Osteoblast (primary cell): ENCODE measurements at regions not wholly inside any gene's neighbourhood (a gene's known extent, or its start where the extent isn't known, plus 50 kb on each side); places are given as distances from the start of the nearest gene placed in this dataset.

Experiments used
- DNase-seq: peaks from one replicate; pipeline ENCODE4 v3.0.0; 2011; ENCODE audit warnings: low spot score, mixed read lengths; ENCODE audit not compliant: insufficient read length; ENCODE audit errors: missing footprints
- H2AFZ ChIP-seq: 2 replicates; pipeline ENCODE4 v1.6.0; 2011; ENCODE audit warnings: mild to moderate bottlenecking, low read length
- H3K27ac ChIP-seq: 2 replicates; pipeline ENCODE4 v1.5.1; 2011; ENCODE audit warnings: mild to moderate bottlenecking, low read depth, low read length, moderate library complexity
- H3K27me3 ChIP-seq: 2 replicates; pipeline ENCODE4 v1.6.0; 2012; ENCODE audit warnings: mild to moderate bottlenecking, control low read depth, inconsistent platforms, low read length, moderate library complexity; ENCODE audit not compliant: insufficient read depth
- H3K36me3 ChIP-seq: 2 replicates; pipeline ENCODE4 v1.5.1; 2011; ENCODE audit warnings: mild to moderate bottlenecking, low read length, control low read depth, moderate library complexity; ENCODE audit not compliant: insufficient read depth
- H3K4me1 ChIP-seq: 2 replicates; pipeline ENCODE4 v1.5.1; 2011; ENCODE audit warnings: mild to moderate bottlenecking, low read length, control low read depth, moderate library complexity; ENCODE audit not compliant: insufficient read depth
- H3K4me2 ChIP-seq: 2 replicates; pipeline ENCODE4 v1.6.0; 2011; ENCODE audit warnings: mild to moderate bottlenecking, low read length; ENCODE audit not compliant: insufficient read depth
- H3K4me3 ChIP-seq: fragments of 200-600 bp; sonication (generic); 3 replicates; pipeline ENCODE4 v1.5.1; 2012; ENCODE audit warnings: mild to moderate bottlenecking, low read length, inconsistent platforms; ENCODE audit not compliant: insufficient read depth
- H3K79me2 ChIP-seq: 2 replicates; pipeline ENCODE4 v1.6.0; 2012; ENCODE audit warnings: mild to moderate bottlenecking, low read length, control low read depth, inconsistent platforms; ENCODE audit not compliant: insufficient read depth
- H3K9me3 ChIP-seq: 2 replicates; pipeline ENCODE4 v1.5.1; 2011; ENCODE audit warnings: low read depth, low read length, control low read depth
- H4K20me1 ChIP-seq: 2 replicates; pipeline ENCODE4 v1.6.0; 2012; ENCODE audit warnings: mild to moderate bottlenecking, low read length, control low read depth; ENCODE audit not compliant: insufficient read depth
- CTCF ChIP-seq: IDR thresholded peaks from 2 replicates; pipeline ENCODE4 v1.5.1; 2011; ENCODE audit warnings: mild to moderate bottlenecking, low read depth, low read length, moderate library complexity; ENCODE audit errors: extremely low read depth

GRCh38 chr5:2393556-2393955 lies 357.9 kb downstream of the IRX2 start:
- H4K20me1 ChIP-seq: no peaks in the 10 kb centered on the region
- H3K9me3 ChIP-seq: no peaks in the 10 kb centered on the region
- H3K4me1 ChIP-seq: no peaks in the 10 kb centered on the region
- no peak overlapping the region for H3K4me2 ChIP-seq
- no peaks in the 10 kb centered on the region for H3K79me2 ChIP-seq
- H2AFZ ChIP-seq: no peak overlapping the region
- no peak overlapping the region for H3K4me3 ChIP-seq
- no peak for TF ChIP-seq CTCF
- no peaks in the 10 kb centered on the region for H3K36me3 ChIP-seq
- DNase-seq: no peak
- no peak overlapping the region for H3K27ac ChIP-seq
- no peaks in the 10 kb centered on the region for H3K27me3 ChIP-seq

DNA sequence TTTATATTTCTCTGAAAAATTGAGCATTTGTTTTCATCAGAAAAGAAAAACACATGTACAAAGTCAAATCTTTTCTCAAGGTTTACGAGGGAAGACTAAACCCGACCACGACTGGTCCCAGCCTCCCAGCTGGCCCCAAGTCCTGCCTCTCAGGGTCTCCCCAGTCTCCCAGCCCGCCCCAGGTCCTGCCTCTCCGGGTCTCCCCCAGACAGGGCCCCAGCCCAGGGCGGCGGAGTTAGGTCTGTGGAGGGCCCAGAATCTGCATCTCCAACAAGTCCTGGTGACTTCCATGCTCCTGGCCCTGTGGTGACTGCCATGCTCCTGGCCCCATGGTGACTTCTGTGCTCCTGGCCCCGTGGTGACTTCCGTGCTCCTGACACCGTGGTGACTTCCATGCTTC lies 359.9 kb downstream of the IRX2 start:
- Histone ChIP-seq H3K9me3 (no peaks in the 10 kb centered on the region), H3K4me3 (no peak overlapping the region), H3K27me3 (no peaks in the 10 kb centered on the region), H3K4me1 (no peaks in the 10 kb centered on the region), H2AFZ (no peak overlapping the region), H3K4me2 (no peak overlapping the region), H3K79me2 (no peaks in the 10 kb centered on the region), H3K27ac (no peak overlapping the region), H4K20me1 (no peaks in the 10 kb centered on the region), H3K36me3 (no peaks in the 10 kb centered on the region)
- no peak for DNase-seq
- no peak for TF ChIP-seq CTCF

GRCh38 chr5:2391021-2391420 lies 360.5 kb downstream of the IRX2 start:
- no peak overlapping the region for H3K4me3 ChIP-seq
- no peaks in the 10 kb centered on the region for H3K36me3 ChIP-seq
- no peak for DNase-seq
- no peaks in the 10 kb centered on the region for H3K9me3 ChIP-seq
- no peak overlapping the region for H3K27ac ChIP-seq
- TF ChIP-seq CTCF: no peak
- H3K4me1 ChIP-seq: no peaks in the 10 kb centered on the region
- no peaks in the 10 kb centered on the region for H3K27me3 ChIP-seq
- H4K20me1 ChIP-seq: no peaks in the 10 kb centered on the region
- H3K79me2 ChIP-seq: no peaks in the 10 kb centered on the region
- H3K4me2 ChIP-seq: no peak overlapping the region
- no peak overlapping the region for H2AFZ ChIP-seq

DNA sequence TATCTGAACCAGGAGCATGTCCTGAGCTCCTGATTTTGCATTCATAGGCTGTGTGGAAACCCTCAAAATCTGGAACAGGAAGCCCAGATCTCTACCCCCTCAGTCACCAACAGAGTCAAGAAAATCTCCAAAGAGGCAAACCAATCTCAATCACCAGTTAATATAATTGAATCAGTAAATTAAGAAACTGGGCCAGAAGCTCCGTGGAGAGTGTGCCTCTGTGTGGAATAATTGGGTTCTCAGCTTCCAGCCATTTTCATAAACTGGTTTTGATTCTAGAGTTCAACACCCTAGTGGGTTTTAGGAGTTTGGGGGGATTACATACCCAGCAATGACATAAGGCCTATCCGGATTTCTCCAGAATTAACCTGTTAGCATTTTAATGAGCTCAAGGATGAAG lies 362.9 kb downstream of the IRX2 start:
- Histone ChIP-seq H3K4me3 (no peak overlapping the region), H3K79me2 (no peaks in the 10 kb centered on the region), H3K27ac (no peak overlapping the region), H3K9me3 (no peaks in the 10 kb centered on the region), H3K36me3 (no peaks in the 10 kb centered on the region), H3K4me1 (no peaks in the 10 kb centered on the region), H4K20me1 (no peaks in the 10 kb centered on the region), H3K4me2 (no peak overlapping the region), H2AFZ (no peak overlapping the region), H3K27me3 (no peaks in the 10 kb centered on the region)
- DNase-seq: no peak
- no peak for TF ChIP-seq CTCF
